A204.1 (cell line): ENCODE measurements at regions not wholly inside any gene's neighbourhood (a gene's known extent, or its start where the extent isn't known, plus 50 kb on each side); places are given as distances from the start of the nearest gene placed in this dataset.

Experiments used
- FAIRE-seq: peaks from 2 replicates; lab custom pipeline; 2012; peaks lifted over from hg19 to GRCh38; lab: Jason Lieb, UNC

GRCh38 chr12:19830446-19830845, 391.2 kb downstream of the AEBP2 start:
- no peak for FAIRE-seq

- no peak for FAIRE-seq
These were observed 394.6 kb downstream of the AEBP2 start for GRCh38 chr12:19833775-19834501.

DNA sequence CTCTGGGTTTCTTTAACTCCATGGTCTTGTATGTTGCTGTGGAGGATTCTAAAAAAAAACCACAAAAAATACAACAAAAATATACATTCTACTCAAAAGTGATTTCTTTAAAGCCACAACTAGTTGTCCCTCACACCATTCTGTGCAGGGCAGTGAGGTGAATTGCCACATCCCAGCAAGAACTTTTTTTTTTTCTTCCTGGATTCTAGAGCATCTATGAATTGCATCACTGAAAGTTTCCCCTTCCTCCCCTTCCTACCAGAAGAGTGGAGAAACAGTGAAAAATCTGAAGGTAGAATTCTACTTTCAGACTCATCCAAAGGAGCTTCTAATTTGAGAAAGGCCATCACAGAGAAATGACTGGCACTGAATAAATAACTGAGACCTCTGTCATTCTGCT, 395.3 kb downstream of the AEBP2 start:
- no peak for FAIRE-seq

DNA sequence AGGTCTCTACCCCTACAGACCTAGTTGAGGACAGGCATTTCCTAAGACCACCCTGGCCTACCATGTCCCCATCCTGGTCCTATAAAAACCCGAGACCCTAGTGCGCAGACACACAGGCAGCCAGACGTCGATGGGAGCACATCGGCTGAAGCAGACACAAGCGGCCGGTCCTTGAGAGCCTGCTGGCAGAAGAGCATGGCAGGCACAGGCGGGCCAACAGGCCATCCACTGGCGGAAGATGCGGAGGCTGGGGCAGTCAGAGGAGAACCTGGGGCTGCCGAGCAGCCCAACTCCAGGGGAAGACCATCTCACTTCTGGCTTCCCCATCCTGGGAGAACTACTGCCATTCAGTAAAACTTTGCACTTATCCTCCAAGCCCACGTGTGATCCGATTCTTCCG, 396.8 kb downstream of the AEBP2 start:
- no peak for FAIRE-seq

DNA sequence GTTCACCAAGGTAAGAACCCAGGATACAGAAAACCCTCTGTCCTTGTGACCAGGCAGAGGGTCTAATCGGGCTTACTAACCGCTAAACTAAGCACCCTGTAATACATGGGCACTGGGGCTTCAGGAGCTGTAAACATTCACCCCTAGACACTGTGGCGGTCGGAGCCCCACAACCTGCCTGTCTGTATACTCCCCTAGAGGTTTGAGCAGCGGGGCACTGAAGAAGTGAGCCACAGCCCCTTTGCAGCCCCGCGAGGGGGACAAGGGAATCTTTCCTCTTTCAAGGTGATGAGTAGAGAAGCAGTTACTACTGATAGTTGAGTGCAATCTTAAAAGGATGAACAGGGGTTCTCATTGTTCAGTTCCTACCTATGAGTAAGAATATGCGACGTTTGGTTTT, 397.2 kb downstream of the AEBP2 start:
- no peak for FAIRE-seq

GRCh38 chr12:19837543-19837942, 398.3 kb downstream of the AEBP2 start:
- FAIRE-seq: no peak

- FAIRE-seq: no peak
These were observed 402.2 kb downstream of the AEBP2 start for GRCh38 chr12:19841451-19841850.

DNA sequence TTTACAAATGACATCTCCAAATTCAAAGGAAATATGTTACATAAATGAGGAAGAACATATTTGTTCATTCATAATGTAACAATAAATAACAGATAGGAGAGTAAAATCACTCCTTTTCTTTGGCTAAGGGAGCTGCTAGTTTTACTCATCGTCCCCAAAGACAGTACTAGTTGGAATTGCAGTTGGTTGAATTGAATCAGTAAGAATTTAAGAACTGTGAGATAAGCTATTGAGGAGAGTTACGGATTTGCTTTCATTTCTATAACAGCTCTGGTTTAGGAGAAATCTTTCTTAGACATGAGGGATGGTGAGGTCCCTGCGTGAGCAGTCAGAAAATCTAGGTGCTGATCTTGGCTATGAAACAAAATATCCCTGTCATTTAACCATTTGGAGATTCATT, 402.8 kb downstream of the AEBP2 start:
- no peak for FAIRE-seq

- FAIRE-seq: no peak
These were observed 404.9 kb downstream of the AEBP2 start for GRCh38 chr12:19844224-19844623.

DNA sequence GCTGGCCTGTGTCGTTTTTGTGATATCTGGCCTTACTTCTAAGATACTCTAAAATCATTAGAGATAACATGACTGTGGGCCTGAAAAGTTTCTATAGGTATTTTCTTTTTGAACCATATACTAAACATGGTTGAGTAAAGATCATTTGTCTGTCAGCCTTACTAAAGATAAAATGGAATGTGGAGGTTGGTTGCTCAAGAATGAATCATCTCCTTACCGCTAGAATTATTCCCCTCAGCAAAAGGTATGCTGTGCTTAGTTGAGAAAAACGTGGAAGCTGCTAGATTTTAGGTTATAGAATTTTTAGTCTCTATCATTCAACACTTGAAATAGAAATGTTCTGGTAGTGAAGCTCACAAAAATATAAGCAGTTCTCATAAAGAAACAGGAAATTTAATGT, 407.3 kb downstream of the AEBP2 start:
- FAIRE-seq: no peak

DNA sequence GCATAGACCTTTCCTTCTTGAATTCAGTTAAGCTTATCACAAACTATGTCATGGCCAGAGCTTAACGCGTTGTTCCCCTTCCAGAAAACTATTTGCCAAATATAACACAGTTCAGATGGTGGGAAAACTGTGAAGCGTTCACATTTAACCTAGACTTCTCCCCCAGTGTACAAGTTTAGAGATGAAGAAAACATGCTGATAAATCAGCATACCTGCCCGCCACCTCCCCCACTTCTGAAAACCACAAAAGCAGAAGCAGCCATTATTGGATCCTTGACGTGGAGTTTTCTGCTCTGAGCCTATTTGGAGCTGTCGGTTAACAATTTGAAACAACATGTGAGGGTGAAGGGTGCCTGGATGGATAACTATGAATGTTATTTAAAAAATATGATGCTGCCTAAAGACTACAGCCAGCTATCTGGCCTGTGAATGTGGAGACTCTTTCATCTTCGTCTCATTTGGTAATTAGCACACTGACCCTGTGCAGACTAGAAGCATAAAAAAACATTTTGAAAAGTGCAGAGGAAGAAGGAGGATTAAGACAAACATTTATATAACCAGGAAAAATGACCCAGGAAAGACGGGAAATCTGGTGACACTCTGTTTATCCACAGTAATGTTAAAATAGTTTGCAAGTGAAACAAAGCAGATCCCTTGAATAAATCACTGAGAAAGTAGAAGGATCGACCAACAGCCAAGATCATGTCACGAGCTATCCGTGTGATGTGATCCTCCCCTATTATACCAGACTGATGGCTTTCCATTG, 408.2 kb downstream of the AEBP2 start:
- FAIRE-seq: no peak

GRCh38 chr12:19848421-19848820, 409.1 kb downstream of the AEBP2 start:
- no peak for FAIRE-seq

GRCh38 chr12:19849208-19849607, 409.9 kb downstream of the AEBP2 start:
- no peak for FAIRE-seq

GRCh38 chr12:19850346-19851065, 411.2 kb downstream of the AEBP2 start:
- FAIRE-seq: no peak

- FAIRE-seq: no peak
These were observed 413.0 kb downstream of the AEBP2 start for GRCh38 chr12:19852100-19852855.

- no peak for FAIRE-seq
These were observed 416.6 kb downstream of the AEBP2 start for GRCh38 chr12:19855851-19856250.

DNA sequence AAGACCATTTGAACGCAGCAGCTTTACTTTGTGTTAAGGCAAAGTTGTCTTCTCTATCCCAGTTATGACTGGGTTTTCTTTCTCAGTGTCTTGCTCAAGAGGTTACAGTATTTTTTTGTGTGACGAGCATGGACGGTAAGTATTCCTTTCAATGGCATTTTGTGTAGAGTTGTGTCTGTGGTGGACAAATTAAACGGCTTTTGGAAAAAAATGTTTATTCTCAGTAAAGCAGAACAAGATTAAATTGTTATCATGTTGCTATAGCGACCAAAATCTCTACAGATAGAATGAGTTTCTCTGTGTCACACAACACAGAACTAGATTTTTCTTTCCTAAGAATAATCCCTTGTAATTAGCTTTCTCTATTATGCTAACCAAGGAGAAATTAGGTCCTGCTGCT, 417.1 kb downstream of the AEBP2 start:
- FAIRE-seq: no peak

- no peak for FAIRE-seq
These were observed 417.9 kb downstream of the AEBP2 start for GRCh38 chr12:19857204-19857603.

DNA sequence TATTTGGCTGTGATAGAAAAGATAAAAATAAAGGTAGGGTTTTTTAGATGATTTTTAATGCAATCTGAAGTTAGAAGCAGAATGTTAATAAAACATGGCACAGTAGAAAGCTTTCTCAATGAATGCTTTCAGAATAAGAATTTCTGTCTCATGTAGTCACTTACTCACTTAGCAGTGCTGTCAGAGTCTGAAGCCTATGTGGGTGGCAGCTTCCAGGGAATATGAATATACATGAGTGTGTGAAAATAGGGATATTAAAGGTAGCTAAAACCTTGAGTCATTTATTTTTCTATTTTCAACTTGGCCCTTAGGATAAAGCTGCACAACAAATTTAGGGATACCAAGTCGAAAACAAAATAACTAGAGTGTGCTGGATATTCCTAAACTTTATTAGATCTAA, 427.9 kb downstream of the AEBP2 start:
- no peak for FAIRE-seq

DNA sequence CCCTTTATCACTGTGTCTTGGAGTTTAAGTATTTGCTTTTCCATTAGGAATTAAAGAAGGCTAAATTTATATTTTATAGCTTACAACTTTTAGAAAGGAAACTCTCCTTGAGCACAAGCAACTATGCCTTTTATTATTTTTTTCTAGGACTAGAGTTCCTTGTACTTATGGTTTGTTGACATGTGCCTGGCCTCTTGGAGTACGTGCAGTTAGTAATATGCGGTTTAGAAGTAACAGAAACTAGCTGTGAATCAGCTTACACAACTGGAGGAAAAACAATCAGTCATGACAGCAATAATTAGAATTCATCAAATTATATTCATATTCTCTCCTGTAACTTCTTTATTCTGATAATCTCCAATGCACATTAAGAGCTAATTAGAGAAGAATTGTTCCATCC, 428.7 kb downstream of the AEBP2 start:
- no peak for FAIRE-seq

DNA sequence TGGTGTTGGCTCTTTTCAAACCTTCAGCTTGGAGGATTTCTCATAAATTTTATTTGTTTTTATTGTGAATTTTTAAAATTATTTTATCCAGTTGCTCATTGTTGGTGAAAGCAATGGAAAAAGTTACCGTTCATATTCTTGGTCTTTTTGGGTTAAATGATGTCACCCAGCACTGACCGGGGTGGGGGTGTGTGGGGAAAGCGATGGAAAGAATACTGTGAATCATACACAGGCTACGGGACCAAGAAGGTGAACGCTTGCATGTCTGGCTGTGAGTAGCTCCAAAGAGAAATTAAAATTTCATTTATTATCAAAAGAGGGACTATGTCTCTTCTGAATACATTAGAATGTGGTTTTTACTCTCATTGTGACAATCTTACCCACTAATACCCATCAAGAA, 430.1 kb downstream of the AEBP2 start:
- no peak for FAIRE-seq
